Astrocyte of the cerebellum (primary cell): ENCODE measurements at regions not wholly inside any gene's neighbourhood (a gene's known extent, or its start where the extent isn't known, plus 50 kb on each side); places are given as distances from the start of the nearest gene placed in this dataset.

Experiments
- DNase-seq: peaks from one replicate; pipeline ENCODE4 v3.0.0-alpha.2; 2011; ENCODE audit warnings: low read depth
- H3K4me3 ChIP-seq: 2 replicates; pipeline ENCODE4 v1.5.1; 2011; ENCODE audit warnings: mild to moderate bottlenecking, low read depth, low read length, moderate library complexity
- in situ Hi-C: cut with HindIII; loops from 2 replicates; pipeline ENCODE4 v1.10.0; 2017; ENCODE audit warnings: low sequenced_read_pairs
- TF ChIP-seq, protein P1 (sequence below): IDR thresholded peaks from 2 replicates; pipeline ENCODE4 v1.5.1; 2012; ENCODE audit warnings: low read length, low read depth, moderate library complexity, mild to moderate bottlenecking; ENCODE audit errors: missing control alignments

DNA sequence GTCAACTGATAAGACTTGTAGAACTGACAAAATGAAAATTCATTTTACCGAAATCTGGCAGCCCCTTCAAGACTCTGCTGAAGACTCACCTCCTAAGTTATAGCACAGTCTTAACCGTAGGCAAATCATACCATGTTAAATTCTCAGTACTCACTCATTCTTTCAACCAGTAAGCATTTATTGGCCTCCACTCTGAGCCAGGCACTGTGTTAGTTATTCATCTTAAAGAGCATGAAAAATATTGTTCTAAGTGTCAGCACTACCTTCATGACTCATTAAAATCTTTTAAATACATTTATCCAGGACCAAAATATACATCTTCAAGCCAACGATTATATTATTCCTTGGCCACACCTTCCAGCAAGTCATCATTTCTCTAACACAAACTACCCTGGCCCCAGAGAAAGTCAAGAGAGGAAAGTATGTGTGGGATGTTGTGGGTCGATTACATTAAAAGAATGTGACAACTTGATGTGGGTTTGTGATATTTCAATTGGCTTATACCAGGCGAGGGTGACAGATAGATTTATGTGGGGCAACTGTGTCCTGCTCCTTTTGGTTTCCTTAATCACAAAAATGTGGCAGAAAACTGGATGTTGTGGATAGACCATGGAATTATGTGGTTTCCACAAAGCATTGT is 55.0 kb downstream of the TMEM30B start:
- no peak overlapping the region for H3K4me3 ChIP-seq
- TF ChIP-seq, protein P1, sequence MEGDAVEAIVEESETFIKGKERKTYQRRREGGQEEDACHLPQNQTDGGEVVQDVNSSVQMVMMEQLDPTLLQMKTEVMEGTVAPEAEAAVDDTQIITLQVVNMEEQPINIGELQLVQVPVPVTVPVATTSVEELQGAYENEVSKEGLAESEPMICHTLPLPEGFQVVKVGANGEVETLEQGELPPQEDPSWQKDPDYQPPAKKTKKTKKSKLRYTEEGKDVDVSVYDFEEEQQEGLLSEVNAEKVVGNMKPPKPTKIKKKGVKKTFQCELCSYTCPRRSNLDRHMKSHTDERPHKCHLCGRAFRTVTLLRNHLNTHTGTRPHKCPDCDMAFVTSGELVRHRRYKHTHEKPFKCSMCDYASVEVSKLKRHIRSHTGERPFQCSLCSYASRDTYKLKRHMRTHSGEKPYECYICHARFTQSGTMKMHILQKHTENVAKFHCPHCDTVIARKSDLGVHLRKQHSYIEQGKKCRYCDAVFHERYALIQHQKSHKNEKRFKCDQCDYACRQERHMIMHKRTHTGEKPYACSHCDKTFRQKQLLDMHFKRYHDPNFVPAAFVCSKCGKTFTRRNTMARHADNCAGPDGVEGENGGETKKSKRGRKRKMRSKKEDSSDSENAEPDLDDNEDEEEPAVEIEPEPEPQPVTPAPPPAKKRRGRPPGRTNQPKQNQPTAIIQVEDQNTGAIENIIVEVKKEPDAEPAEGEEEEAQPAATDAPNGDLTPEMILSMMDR: no peak
- DNase-seq: peak; percentile 79
- in situ Hi-C loops: no loop called here

DNA sequence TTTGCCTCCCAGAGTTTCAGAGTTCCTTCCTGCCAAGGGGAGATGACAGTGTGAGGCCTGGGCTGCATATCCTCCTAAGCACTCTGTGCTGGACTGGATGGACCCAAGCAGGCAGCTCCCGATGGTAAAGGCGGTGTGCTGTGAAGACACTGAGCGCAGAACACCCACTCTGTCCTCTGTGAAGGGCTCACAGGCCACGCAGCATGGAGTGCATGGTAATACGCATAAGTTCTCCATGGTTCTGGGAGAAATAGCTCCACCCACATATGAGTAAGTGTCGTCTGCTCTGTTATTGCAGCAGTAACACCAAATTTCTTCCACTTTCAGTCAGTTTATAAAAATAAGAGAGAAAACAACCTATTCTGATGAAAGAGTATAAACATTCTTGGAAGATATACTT is 55.8 kb downstream of the TMEM30B start:
- H3K4me3 ChIP-seq: no peak overlapping the region

DNA sequence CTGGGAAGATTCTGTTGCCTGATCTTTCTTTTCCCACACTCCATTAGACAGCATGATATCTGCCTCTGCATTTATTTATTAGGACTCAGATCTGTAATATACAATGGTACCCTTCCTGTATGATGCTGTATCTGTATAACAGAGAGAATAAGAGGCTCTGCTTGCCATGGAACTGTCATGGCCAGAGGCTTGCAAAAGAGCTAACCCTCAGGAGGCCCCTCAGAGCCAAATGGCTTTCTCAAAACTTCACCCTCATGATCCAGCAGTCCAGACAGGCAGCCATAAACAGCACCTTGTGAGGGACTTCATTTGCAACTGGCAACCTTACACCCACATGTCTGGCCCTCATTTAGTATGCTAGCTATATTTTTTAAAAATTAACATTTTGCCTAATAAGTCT is 57.6 kb downstream of the TMEM30B start:
- DNase-seq: no peak
- H3K4me3 ChIP-seq: no peak overlapping the region
- TF ChIP-seq, protein P1: no peak
- in situ Hi-C loops: no loop called here

More for the DNA sequence above, 55.8 kb downstream of the TMEM30B start:
- DNase-seq: no peak
- TF ChIP-seq, protein P1: no peak
- in situ Hi-C loops: no loop called here

DNA sequence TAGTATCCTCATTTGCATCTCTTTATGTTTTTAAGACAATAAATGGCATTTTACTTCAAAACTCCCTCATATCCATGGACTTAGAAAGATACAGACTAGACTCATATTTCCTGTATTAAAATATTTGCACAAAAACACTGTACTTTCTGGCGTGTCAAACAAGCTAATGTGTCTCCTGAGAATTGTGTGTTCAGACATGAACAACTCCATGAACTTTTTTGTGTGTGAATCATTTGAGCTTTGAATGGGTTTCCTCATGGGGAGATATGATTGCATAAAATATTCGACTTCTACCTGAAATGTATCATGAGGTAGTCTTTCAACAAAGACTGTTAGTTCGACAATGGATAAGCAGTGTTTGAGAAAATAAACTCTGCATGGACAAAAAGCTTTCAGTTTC is 58.8 kb downstream of the TMEM30B start:
- TF ChIP-seq, protein P1: no peak
- no peak overlapping the region for H3K4me3 ChIP-seq
- DNase-seq: no peak
- in situ Hi-C loops: no loop called here

GRCh38 chr14:61221906-61222305 is 59.2 kb downstream of the TMEM30B start:
- H3K4me3 ChIP-seq: no peak overlapping the region
- in situ Hi-C loops: no loop called here
- TF ChIP-seq, protein P1: no peak
- no peak for DNase-seq

DNA sequence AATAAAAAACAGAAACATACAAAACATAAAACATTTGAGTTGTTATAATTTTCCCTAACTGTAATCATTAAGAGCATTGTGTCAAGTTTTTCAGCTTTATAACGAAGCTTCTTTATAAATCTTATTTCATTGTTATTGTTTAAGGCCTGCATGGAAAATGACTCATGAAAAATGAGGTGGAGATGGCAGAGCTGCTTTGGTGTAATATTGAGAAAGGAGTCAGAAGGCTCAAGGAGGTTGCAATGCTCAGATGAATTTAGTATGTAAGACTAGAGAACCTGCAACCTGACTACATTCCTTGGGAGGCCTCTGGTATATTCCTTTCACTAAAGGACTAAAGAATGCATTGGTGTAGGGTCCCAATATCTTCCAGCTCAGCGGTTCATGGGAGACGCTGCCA is 61.5 kb downstream of the TMEM30B start:
- TF ChIP-seq, protein P1: no peak
- no peak for DNase-seq
- in situ Hi-C loops: no loop called here
- no peak overlapping the region for H3K4me3 ChIP-seq

- in situ Hi-C loops: no loop called here
- TF ChIP-seq, protein P1: no peak
- no peak for DNase-seq
- H3K4me3 ChIP-seq: no peak overlapping the region
Observed at GRCh38 chr14:61219256-61219655, 61.9 kb downstream of the TMEM30B start.
